Spleen (tissue), 11 donors: ENCODE measurements at regions not wholly inside any gene's neighbourhood (a gene's known extent, or its start where the extent isn't known, plus 50 kb on each side); places are given as distances from the start of the nearest gene placed in this dataset.

Experiments used
- DNase-seq: peaks from one replicate; pipeline ENCODE4 v3.0.0-alpha.2; 2020
- H3K27ac ChIP-seq, 8 donors: fragments of 200-600 bp; sonication (generic) in 7 of 8; 1 replicate in 4 of 8; 2 replicates in 4 of 8; pipeline versions ENCODE4 v1.5.0 to v1.8.0; 2016 to 2021; ENCODE audit warnings: inconsistent platforms in 4 of 8, mild to moderate bottlenecking in 4 of 8, moderate library complexity in 1 of 8
- H3K27me3 ChIP-seq, 7 donors: fragments of 200-600 bp; sonication (generic) in 6 of 7; replicated peaks in 1 of 7; 1 replicate in 4 of 7; 2 replicates in 3 of 7; pipeline versions ENCODE4 v1.5.0 to v1.8.0; 2016 to 2021; ENCODE audit warnings: inconsistent platforms in 3 of 7, mild to moderate bottlenecking in 1 of 7
- H3K36me3 ChIP-seq, 6 donors: fragments of 200-600 bp; sonication (generic) in 5 of 6; 1 replicate in 4 of 6; 2 replicates in 2 of 6; pipeline versions ENCODE4 v1.5.0 to v1.8.0; 2016 to 2021; ENCODE audit warnings: inconsistent platforms in 2 of 6
- H3K4me1 ChIP-seq, 6 donors: fragments of 200-600 bp; sonication (generic) in 5 of 6; 1 replicate in 3 of 6; 2 replicates in 3 of 6; pipeline versions ENCODE4 v1.5.0 to v1.8.0; 2016 to 2021; ENCODE audit warnings: inconsistent platforms in 3 of 6
- H3K4me3 ChIP-seq, 8 donors: fragments of 200-600 bp; sonication (generic) in 7 of 8; 1 replicate in 4 of 8; 2 replicates in 4 of 8; pipeline versions ENCODE4 v1.5.0 to v1.8.0; 2016 to 2021; ENCODE audit warnings: inconsistent platforms in 4 of 8, mild to moderate bottlenecking in 4 of 8, moderate library complexity in 2 of 8
- H3K9me3 ChIP-seq, 8 donors: fragments of 200-600 bp; sonication (generic) in 7 of 8; 1 replicate in 4 of 8; 2 replicates in 4 of 8; pipeline versions ENCODE4 v1.5.0 to v1.8.0; 2016 to 2021; ENCODE audit warnings: inconsistent platforms in 4 of 8
- CTCF ChIP-seq, 11 experiments: fragments of 200-600 bp in 7 of 11; fragments of 450-650 bp in 4 of 11; sonication (generic) in 4 of 11; IDR thresholded peaks in 8 of 11; conservative IDR thresholded peaks in 3 of 11; 1 replicate in 7 of 11; 2 replicates in 4 of 11; pipeline versions ENCODE4 v1.4.0 to v1.8.0; 2016 to 2021; ENCODE audit warnings: antibody characterized with exemption in 11 of 11, inconsistent platforms in 4 of 11, mild to moderate bottlenecking in 1 of 11
- POLR2A ChIP-seq, 3 donors: fragments of 450-650 bp; IDR thresholded peaks; one replicate each; pipeline ENCODE4 v1.5.1; 2017; ENCODE audit warnings: antibody characterized with exemption in 3 of 3, mild to moderate bottlenecking in 1 of 3
- POLR2AphosphoS5 ChIP-seq, 3 donors: sonication (generic); formaldehyde crosslinking; IDR thresholded peaks; one replicate each; pipeline ENCODE4 v1.5.1; 2017; ENCODE audit warnings: antibody characterized with exemption in 3 of 3
- WGBS, 5 donors: extraction: QIAGEN DNeasy Blood & Tissue Kit in 3 of 5; methylation state at CpG; one replicate each; pipeline versions ENCODE4 v1.1.5 to v1.1.7; 2013 to 2018; 5-methylcytosine and 5-hydroxymethylcytosine counted together
- intact Hi-C: fragments of 100-400 bp; cut with DNase I; formaldehyde crosslinking; loops from one replicate; pipeline ENCODE4 v1.15.0; 2023; ENCODE audit warnings: low total_unique reads
- donor health status: healthy with polysubstance abuse.
- donor health status: DM: no; HTN: no; CAD: no; lungs with moderate emphysema.
- donor health status: DM: no; HTN: no; CAD: no.
- donor health status: Bipolar disorder and iron deficiency.
- donor health status: healthy.
- donor health status: DM: no; HTN: no; CAD: no.
- donor health status: DM: yes; HTN: yes; CAD: no.

GRCh38 chr14:53341324-53341723 is 188.2 kb upstream of the DDHD1 start:
- Histone ChIP-seq H3K4me1 (no peaks in the 10 kb centered on the region), H3K9me3 (no peaks in the 10 kb centered on the region), H3K36me3 (no peaks in the 10 kb centered on the region), H3K27ac (no peak overlapping the region), H3K27me3 (no peaks in the 10 kb centered on the region), H3K4me3 (no peak overlapping the region)
- 86 to 93% (median 89%) methylated on average over 4 of the region's 4 CpGs for WGBS, 5 donors
- DNase-seq, result no peak
- TF ChIP-seq POLR2A (IDR thresholded peaks at IDR 0.05) (no peak), POLR2AphosphoS5 (IDR thresholded peaks at IDR 0.05) (no peak), CTCF (IDR thresholded peaks at IDR 0.05 in 8 of 11, conservative IDR thresholded peaks at IDR 0.05 in 3 of 11) (no peak)
- intact Hi-C loops, result no loop called here

DNA sequence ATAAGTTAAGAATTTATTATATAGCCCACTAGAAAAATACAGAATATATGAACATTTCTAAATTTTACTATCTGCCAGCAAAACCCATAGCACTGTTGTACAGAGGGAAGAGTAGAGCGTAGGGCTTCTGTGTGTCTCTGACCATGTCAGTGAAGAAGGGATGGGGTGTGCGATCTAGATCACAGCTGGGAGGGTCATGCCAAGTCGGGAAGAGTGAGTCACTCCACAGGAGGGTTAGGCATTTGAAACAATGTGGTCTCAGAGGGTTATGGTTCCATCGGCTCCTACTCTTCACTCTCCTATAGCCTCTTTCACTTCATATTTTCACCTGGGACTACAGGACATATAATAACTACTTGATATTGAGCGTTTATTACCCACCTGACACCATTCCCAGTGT is 185.1 kb upstream of the DDHD1 start:
- no peak for DNase-seq
- intact Hi-C loops, result no loop called here
- H3K4me3 ChIP-seq, result no peak overlapping the region
- H3K27me3 ChIP-seq, result no peaks in the 10 kb centered on the region
- no peak for TF ChIP-seq POLR2A (IDR thresholded peaks at IDR 0.05)
- TF ChIP-seq POLR2AphosphoS5 (IDR thresholded peaks at IDR 0.05), result no peak
- no peak for TF ChIP-seq CTCF (IDR thresholded peaks at IDR 0.05 in 8 of 11, conservative IDR thresholded peaks at IDR 0.05 in 3 of 11)
- no peak overlapping the region for H3K27ac ChIP-seq
- WGBS, 5 donors, result 79 to 94% (median 87%) methylated on average over 5 of the region's 5 CpGs
- no peaks in the 10 kb centered on the region for H3K36me3 ChIP-seq
- no peaks in the 10 kb centered on the region for H3K9me3 ChIP-seq
- H3K4me1 ChIP-seq, result no peaks in the 10 kb centered on the region

DNA sequence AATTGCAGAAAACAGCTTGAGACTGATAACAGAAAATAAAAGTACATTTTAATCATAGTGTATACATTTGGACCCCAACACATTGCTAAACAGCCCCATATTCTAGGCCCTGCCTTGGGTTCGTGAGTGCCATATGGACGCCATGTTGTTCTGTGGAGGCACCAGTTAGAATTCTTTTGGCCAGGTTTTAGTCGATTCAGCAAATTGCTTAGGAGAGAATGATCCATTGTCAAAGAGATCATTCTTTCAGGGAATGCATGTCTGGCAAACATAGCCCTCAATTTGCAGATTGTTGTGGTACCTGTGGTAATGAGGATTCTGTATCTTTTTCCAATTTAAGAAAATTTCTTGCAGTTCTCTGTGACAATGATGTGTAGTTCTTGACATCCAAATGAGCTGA is 183.6 kb upstream of the DDHD1 start:
- Histone ChIP-seq H3K27ac (no peak overlapping the region), H3K4me3 (no peak overlapping the region), H3K36me3 (no peaks in the 10 kb centered on the region), H3K4me1 (no peaks in the 10 kb centered on the region), H3K9me3 (no peaks in the 10 kb centered on the region), H3K27me3 (no peaks in the 10 kb centered on the region)
- DNase-seq, result no peak
- intact Hi-C loops, result no loop called here
- TF ChIP-seq CTCF (IDR thresholded peaks at IDR 0.05 in 8 of 11, conservative IDR thresholded peaks at IDR 0.05 in 3 of 11), result no peak
- no peak for TF ChIP-seq POLR2AphosphoS5 (IDR thresholded peaks at IDR 0.05)
- TF ChIP-seq POLR2A (IDR thresholded peaks at IDR 0.05), result no peak
- 87 to 97% (median 95%) methylated on average over 3 of the region's 3 CpGs for WGBS, 5 donors

GRCh38 chr14:53333809-53334208 is 180.7 kb upstream of the DDHD1 start:
- Histone ChIP-seq H3K4me1 (no peaks in the 10 kb centered on the region), H3K4me3 (no peak overlapping the region), H3K27me3 (no peaks in the 10 kb centered on the region), H3K36me3 (no peaks in the 10 kb centered on the region), H3K9me3 (no peaks in the 10 kb centered on the region), H3K27ac (no peak overlapping the region)
- no peak for DNase-seq
- TF ChIP-seq POLR2A (IDR thresholded peaks at IDR 0.05), result no peak
- TF ChIP-seq POLR2AphosphoS5 (IDR thresholded peaks at IDR 0.05), result no peak
- TF ChIP-seq CTCF (IDR thresholded peaks at IDR 0.05 in 8 of 11, conservative IDR thresholded peaks at IDR 0.05 in 3 of 11), result no peak
- intact Hi-C loops, result no loop called here
- 73 to 84% (median 81%) methylated on average over 2 of the region's 2 CpGs for WGBS, 5 donors
